ENCODE measurements at regions not wholly inside any gene's neighbourhood (a gene's known extent, or its start where the extent isn't known, plus 50 kb on each side); places are given as distances from the start of the nearest gene placed in this dataset.

GRCh38 chr4:181685911-181686310 is 557.3 kb upstream of the TENM3 start:
- ChIA-PET CTCF (no interaction called here), SMC1A (ENCODE audit: uncharacterized antibody, unreplicated experiment) (no interaction called here), RAD21 (ENCODE audit: unreplicated experiment) (no interaction called here), POLR2A (no interaction called here)
- in situ Hi-C loops (cut with MboI), result no loop called here
- no peak overlapping the region for H3K4me2 ChIP-seq (ENCODE audit: control insufficient read depth, insufficient read depth)
- FAIRE-seq (no peak), DNase-seq (ENCODE audit: low read depth, low spot score) (no peak), ATAC-seq (no peak)
- H3K9me3 ChIP-seq (replicated peaks; ENCODE audit: control insufficient read depth, insufficient read depth, low read length), result no peaks in the 10 kb centered on the region
- no peak for TF ChIP-seq TAF1 (IDR thresholded peaks at IDR 0.05; ENCODE audit: borderline replicate concordance, low read depth, low read length)
- TF ChIP-seq ZNF622 (IDR thresholded peaks at IDR 0.05), result no peak
- no peak for TF ChIP-seq ZNF274 (IDR thresholded peaks at IDR 0.05; ENCODE audit: insufficient read depth, insufficient read length)
- TF ChIP-seq CUX1 (IDR thresholded peaks at IDR 0.05; ENCODE audit: insufficient replicate concordance, low read depth, low read length), result no peak
- TF ChIP-seq PKNOX1 (IDR thresholded peaks at IDR 0.05), result no peak
- no peak for TF ChIP-seq MYC (IDR thresholded peaks at IDR 0.05; ENCODE audit: insufficient read depth, insufficient read length, insufficient replicate concordance, low read length, severe bottlenecking)
- no peak for TF ChIP-seq ZNF207 (IDR thresholded peaks at IDR 0.05; ENCODE audit: borderline replicate concordance)
- TF ChIP-seq ZBTB11 (CRISPR knock-in tag; IDR thresholded peaks at IDR 0.05), result no peak
- no peak for TF ChIP-seq BCL3 (IDR thresholded peaks at IDR 0.05; ENCODE audit: borderline replicate concordance, insufficient read depth, low read depth, low read length, poor library complexity, severe bottlenecking)
- TF ChIP-seq BMI1 (IDR thresholded peaks at IDR 0.05; ENCODE audit: borderline replicate concordance), result no peak
- TF ChIP-seq SKIL (IDR thresholded peaks at IDR 0.05; ENCODE audit: low read depth, poor library complexity, severe bottlenecking), result no peak
- intact Hi-C loops (cut with micrococcal nuclease; ENCODE audit: unreplicated experiment), result no loop called here
- H3K4me3 ChIP-seq, result no peak overlapping the region
- no peak overlapping the region for H2AFZ ChIP-seq (ENCODE audit: control insufficient read depth, low read depth, low read length)
- no peaks in the 10 kb centered on the region for H3K4me1 ChIP-seq (ENCODE audit: control insufficient read depth, insufficient read depth, low read length)
- no peaks in the 10 kb centered on the region for H4K20me1 ChIP-seq (ENCODE audit: control insufficient read depth, insufficient read depth)
- BruUV-seq (replicated peaks), result no TSS peak
- H3K36me3 ChIP-seq (ENCODE audit: control insufficient read depth in 2 of 2, insufficient read depth in 2 of 2, low read length in 1 of 2), result no peaks in the 10 kb centered on the region
- no peak overlapping the region for H3K9ac ChIP-seq (ENCODE audit: control insufficient read depth, insufficient read depth, low read length)
- no peak overlapping the region for H3K27ac ChIP-seq (ENCODE audit: control insufficient read depth, insufficient read depth)
- H3K79me2 ChIP-seq (ENCODE audit: control insufficient read depth, insufficient read depth, low read length), result no peaks in the 10 kb centered on the region
- no peaks in the 10 kb centered on the region for H3K27me3 ChIP-seq (replicated peaks in 1 of 2; ENCODE audit: control insufficient read depth in 2 of 2, insufficient read depth in 2 of 2, low read length in 1 of 2)
- WGBS (ENCODE audit: insufficient coverage, insufficient replicate concordance, low lambda C conversion rate, missing lambda C conversion rate), result 16% methylated on average over 4 of the region's 4 CpGs

All from GM12878 (cell line).